ENCODE measurements at regions not wholly inside any gene's neighbourhood (a gene's known extent, or its start where the extent isn't known, plus 50 kb on each side); places are given as distances from the start of the nearest gene placed in this dataset.

DNA sequence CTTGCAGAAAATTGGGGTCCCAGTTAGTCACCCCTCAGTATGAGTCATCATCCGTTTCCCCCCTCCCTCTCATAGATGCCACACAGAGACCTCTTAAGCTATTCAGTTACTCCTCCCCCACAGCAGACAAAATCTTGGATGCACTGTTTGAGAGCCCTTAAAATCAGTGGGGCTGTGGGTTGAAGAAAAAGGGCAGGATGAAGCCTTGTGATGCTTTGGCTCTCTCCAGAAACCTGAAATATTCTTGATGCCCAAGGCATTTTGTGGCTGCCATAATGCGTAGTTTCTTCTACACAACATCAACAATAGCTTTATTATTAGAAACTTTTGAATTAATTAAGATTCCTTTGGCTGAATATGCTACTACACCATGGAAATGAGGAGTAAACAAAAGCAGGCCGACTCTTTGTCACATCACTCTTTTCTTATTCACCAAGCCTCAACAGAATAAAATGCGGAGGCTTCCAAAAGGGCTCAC is 133.8 kb downstream of the MRPS30 start:
- Histone ChIP-seq H3K36me3 (replicated peaks in 1 of 2; ENCODE audit: control insufficient read depth in 1 of 2, insufficient read depth in 2 of 2, low read length in 2 of 2) (no peaks in the 10 kb centered on the region), H3K79me2 (ENCODE audit: insufficient read depth, low read length) (no peaks in the 10 kb centered on the region), H3K4me3 (replicated peaks in 1 of 3; ENCODE audit: insufficient read depth in 1 of 3, low read depth in 2 of 3, low read length in 3 of 3) (no peak overlapping the region), H3K27me3 (ENCODE audit: control insufficient read depth in 1 of 2, insufficient read depth in 2 of 2, low read length in 2 of 2) (no peaks in the 10 kb centered on the region), H2AFZ (ENCODE audit: low read length) (no peak overlapping the region), H3K4me2 (ENCODE audit: low read depth, low read length) (no peak overlapping the region), H3K9me3 (ENCODE audit: low read length) (no peaks in the 10 kb centered on the region), H3K4me1 (ENCODE audit: insufficient read depth, low read length) (no peaks in the 10 kb centered on the region), H3K9ac (ENCODE audit: insufficient read depth, low read depth, low read length) (no peak overlapping the region), H3K27ac (ENCODE audit: extremely low read length, insufficient read depth, low read length) (no peak overlapping the region), H4K20me1 (ENCODE audit: insufficient read depth, low read length) (no peaks in the 10 kb centered on the region)
- POLR2A ChIA-PET, result no interaction called here
- no TSS peak for BruUV-seq (replicated peaks)
- intact Hi-C loops (cut with micrococcal nuclease; ENCODE audit: unreplicated experiment) (no loop called here), in situ Hi-C loops (cut with HindIII; ENCODE audit: extremely low pct_ligation_motif_present, low pct_unique_long_range_greater_than_20kb) (no loop called here)
- FAIRE-seq, result no peak
- TF ChIP-seq PHF21A (CRISPR knock-in tag; IDR thresholded peaks at IDR 0.05), result no peak
- no peak for TF ChIP-seq ZFP41 (CRISPR knock-in tag; IDR thresholded peaks at IDR 0.05; ENCODE audit: borderline replicate concordance)
- no peak for TF ChIP-seq KDM4B (CRISPR knock-in tag; IDR thresholded peaks at IDR 0.05)
- no peak for TF ChIP-seq GABPB1 (CRISPR knock-in tag; IDR thresholded peaks at IDR 0.05)
- no peak for TF ChIP-seq ZNF543 (CRISPR knock-in tag; IDR thresholded peaks at IDR 0.05)
- TF ChIP-seq, protein P1, sequence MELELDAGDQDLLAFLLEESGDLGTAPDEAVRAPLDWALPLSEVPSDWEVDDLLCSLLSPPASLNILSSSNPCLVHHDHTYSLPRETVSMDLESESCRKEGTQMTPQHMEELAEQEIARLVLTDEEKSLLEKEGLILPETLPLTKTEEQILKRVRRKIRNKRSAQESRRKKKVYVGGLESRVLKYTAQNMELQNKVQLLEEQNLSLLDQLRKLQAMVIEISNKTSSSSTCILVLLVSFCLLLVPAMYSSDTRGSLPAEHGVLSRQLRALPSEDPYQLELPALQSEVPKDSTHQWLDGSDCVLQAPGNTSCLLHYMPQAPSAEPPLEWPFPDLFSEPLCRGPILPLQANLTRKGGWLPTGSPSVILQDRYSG (CRISPR knock-in tag; IDR thresholded peaks at IDR 0.05), result no peak
- no peak for TF ChIP-seq ATAD3A (CRISPR knock-in tag; IDR thresholded peaks at IDR 0.05)
- no peak for TF ChIP-seq ZNF441 (CRISPR knock-in tag; IDR thresholded peaks at IDR 0.05; ENCODE audit: borderline replicate concordance)
- TF ChIP-seq HOXA9 (CRISPR knock-in tag; IDR thresholded peaks at IDR 0.05; ENCODE audit: borderline replicate concordance), result no peak
- no peak for TF ChIP-seq ZFP36 (IDR thresholded peaks at IDR 0.05; ENCODE audit: borderline replicate concordance, low read depth, low read length, partially characterized antibody)
- TF ChIP-seq WIZ (CRISPR knock-in tag; IDR thresholded peaks at IDR 0.05), result no peak
- no peak for TF ChIP-seq KDM3A (CRISPR knock-in tag; IDR thresholded peaks at IDR 0.05; ENCODE audit: low read depth)
- ATAC-seq, result no peak
- CTCF ChIA-PET (ENCODE audit: low intra/inter-chr PET ratio, low total read pairs), result no interaction called here
- WGBS (ENCODE audit: low lambda C conversion rate), result 3% methylated on average over 4 of the region's 4 CpGs
- no peak for DNase-seq (ENCODE audit: low spot score)
